H9 (cell line): ENCODE measurements at regions not wholly inside any gene's neighbourhood (a gene's known extent, or its start where the extent isn't known, plus 50 kb on each side); places are given as distances from the start of the nearest gene placed in this dataset.

Experiments
- DNase-seq: peaks from one replicate; pipeline ENCODE4 v3.0.0-alpha.2; 2017
- H2AFZ ChIP-seq: one replicate; pipeline ENCODE4 v1.6.1; 2013; ENCODE audit warnings: mild to moderate bottlenecking, low read length, control low read depth, moderate library complexity
- H2AK5ac ChIP-seq: 2 replicates; pipeline ENCODE4 v1.6.1; 2013; ENCODE audit warnings: low read length, control low read depth, mixed read lengths; ENCODE audit not compliant: insufficient read length
- H2BK120ac ChIP-seq: one replicate; pipeline ENCODE4 v1.6.1; 2013; ENCODE audit warnings: low read depth, mild to moderate bottlenecking, low read length, control low read depth, inconsistent platforms; ENCODE audit not compliant: poor library complexity, severe bottlenecking
- H2BK12ac ChIP-seq: 2 replicates; pipeline ENCODE4 v1.6.1; 2013; ENCODE audit warnings: low read length, control low read depth, mixed read lengths, low read depth; ENCODE audit not compliant: insufficient read length
- H2BK15ac ChIP-seq: 2 replicates; pipeline ENCODE4 v1.6.1; 2013; ENCODE audit warnings: low read depth, low read length, control low read depth
- H2BK20ac ChIP-seq: one replicate; pipeline ENCODE4 v1.6.1; 2013; ENCODE audit warnings: low read depth, mild to moderate bottlenecking, low read length, control low read depth, inconsistent platforms; ENCODE audit not compliant: poor library complexity, severe bottlenecking
- H2BK5ac ChIP-seq: 2 replicates; pipeline ENCODE4 v1.6.1; 2013; ENCODE audit warnings: low read length, control low read depth, mixed read lengths; ENCODE audit not compliant: insufficient read length
- H3K14ac ChIP-seq: 2 replicates; pipeline ENCODE4 v1.6.1; 2013; ENCODE audit warnings: low read length, control low read depth; ENCODE audit not compliant: insufficient read depth
- H3K18ac ChIP-seq: 2 replicates; pipeline ENCODE4 v1.6.1; 2013; ENCODE audit warnings: low read depth, mild to moderate bottlenecking, mixed read lengths, low read length, control low read depth; ENCODE audit not compliant: insufficient read length
- H3K23ac ChIP-seq: 2 replicates; pipeline ENCODE4 v1.6.1; 2013; ENCODE audit warnings: low read length, control low read depth, mixed read lengths, low read depth; ENCODE audit not compliant: insufficient read length
- H3K23me2 ChIP-seq: 2 replicates; pipeline ENCODE4 v1.6.1; 2013; ENCODE audit warnings: low read depth, mild to moderate bottlenecking, mixed read lengths, low read length, control low read depth; ENCODE audit not compliant: insufficient read length, poor library complexity, severe bottlenecking
- H3K27ac ChIP-seq: 2 replicates; pipeline ENCODE4 v1.5.1; 2013; ENCODE audit warnings: low read length, control low read depth, mixed read lengths, low read depth; ENCODE audit not compliant: insufficient read length
- H3K27me3 ChIP-seq: 2 replicates; pipeline ENCODE4 v1.6.1; 2013; ENCODE audit warnings: low read length, control low read depth, inconsistent platforms; ENCODE audit not compliant: insufficient read depth
- H3K4ac ChIP-seq: 2 replicates; pipeline ENCODE4 v1.6.1; 2013; ENCODE audit warnings: low read depth, mild to moderate bottlenecking, control low read depth, inconsistent platforms, low read length, moderate library complexity
- H3K4me1 ChIP-seq: 2 replicates; pipeline ENCODE4 v1.6.1; 2013; ENCODE audit warnings: low read length, control low read depth, inconsistent platforms; ENCODE audit not compliant: insufficient read depth
- H3K4me2 ChIP-seq: 2 replicates; pipeline ENCODE4 v1.6.1; 2013; ENCODE audit warnings: low read length, control low read depth, mixed read lengths; ENCODE audit not compliant: insufficient read length, insufficient read depth
- H3K56ac ChIP-seq: 2 replicates; pipeline ENCODE4 v1.6.1; 2013; ENCODE audit warnings: low read depth, mild to moderate bottlenecking, mixed read lengths, low read length, control low read depth; ENCODE audit not compliant: insufficient read length
- H3K79me1 ChIP-seq: 2 replicates; pipeline ENCODE4 v1.6.1; 2013; ENCODE audit warnings: low read depth, mild to moderate bottlenecking, moderate library complexity, low read length, control low read depth, inconsistent platforms; ENCODE audit not compliant: insufficient read depth, poor library complexity, severe bottlenecking
- H3K79me2 ChIP-seq: 2 replicates; pipeline ENCODE4 v1.6.1; 2013; ENCODE audit warnings: low read length, control low read depth, inconsistent platforms; ENCODE audit not compliant: insufficient read depth
- H3K9ac ChIP-seq: 2 replicates; pipeline ENCODE4 v1.6.1; 2013; ENCODE audit warnings: low read length, control low read depth, mixed read lengths; ENCODE audit not compliant: insufficient read length; ENCODE audit errors: extremely low read depth
- H3K9me3 ChIP-seq: one replicate; pipeline ENCODE4 v1.6.1; 2013; ENCODE audit warnings: low read depth, low read length, inconsistent platforms; ENCODE audit not compliant: control insufficient read depth
- H3T11ph ChIP-seq: one replicate; pipeline ENCODE4 v1.6.1; 2013; ENCODE audit warnings: mild to moderate bottlenecking, low read length, control low read depth, inconsistent platforms
- H4K20me1 ChIP-seq: one replicate; pipeline ENCODE4 v1.6.1; 2013; ENCODE audit not compliant: control insufficient read depth, insufficient read length, insufficient read depth
- H4K5ac ChIP-seq: 2 replicates; pipeline ENCODE4 v1.6.1; 2013; ENCODE audit warnings: low read depth, mild to moderate bottlenecking, mixed read lengths, low read length, control low read depth; ENCODE audit not compliant: insufficient read length
- H4K8ac ChIP-seq: replicated peaks from 2 replicates; pipeline ENCODE4 v1.6.1; 2013; ENCODE audit warnings: low read length, control low read depth, mixed read lengths, low read depth; ENCODE audit not compliant: insufficient read length
- H4K91ac ChIP-seq: 2 replicates; pipeline ENCODE4 v1.6.1; 2013; ENCODE audit warnings: low read depth, mild to moderate bottlenecking, moderate library complexity, mixed read lengths, low read length, control low read depth; ENCODE audit not compliant: insufficient read length
- H3K27ac Mint-ChIP-seq, 3 experiments: 2 replicates in 2 of 3; 3 replicates in 1 of 3; pipeline ENCODE4 v1.8.0; 2020 to 2021; ENCODE audit warnings: mixed read lengths in 3 of 3, mild to moderate bottlenecking in 1 of 3, moderate library complexity in 1 of 3
- H3K27me3 Mint-ChIP-seq: 2 replicates; pipeline ENCODE4 v1.8.0; 2021; ENCODE audit warnings: low read depth, mild to moderate bottlenecking, moderate library complexity, mixed read lengths
- H3K36me3 Mint-ChIP-seq, 3 experiments: 2 replicates in 2 of 3; 3 replicates in 1 of 3; pipeline ENCODE4 v1.8.0; 2020 to 2021; ENCODE audit warnings: low read depth in 3 of 3, mixed read lengths in 3 of 3; ENCODE audit not compliant: insufficient read depth in 1 of 3
- H3K4me1 Mint-ChIP-seq, 2 experiments: 2 replicates each; pipeline ENCODE4 v1.8.0; 2020; ENCODE audit warnings: mixed read lengths in 2 of 2
- H3K4me3 Mint-ChIP-seq, 2 experiments: 2 replicates in 1 of 2; 3 replicates in 1 of 2; pipeline ENCODE4 v1.8.0; 2020 to 2021; ENCODE audit warnings: mild to moderate bottlenecking in 2 of 2, mixed read lengths in 2 of 2, moderate library complexity in 1 of 2
- H3K9me3 Mint-ChIP-seq, 2 experiments: 2 replicates in 1 of 2; 3 replicates in 1 of 2; pipeline ENCODE4 v1.8.0; 2020; ENCODE audit warnings: mild to moderate bottlenecking in 2 of 2, mixed read lengths in 2 of 2, moderate library complexity in 1 of 2
- CTCF ChIP-seq: fragments of 200-600 bp; sonication (generic); conservative IDR thresholded peaks from 3 replicates; pipeline ENCODE4 v1.8.0; 2021; ENCODE audit warnings: antibody characterized with exemption, mild to moderate bottlenecking
- WGBS: extraction: QIAGEN DNeasy Blood & Tissue Kit; methylation state at CpG from one replicate; pipeline ENCODE4 v1.1.7; 2013; ENCODE audit warnings: missing lambda C conversion rate, low lambda C conversion rate, mixed read lengths; ENCODE audit not compliant: insufficient read length; ENCODE audit errors: extremely low coverage; 5-methylcytosine and 5-hydroxymethylcytosine counted together

- WGBS: no CpG with 5 or more reads among the region's 4 CpGs
- TF ChIP-seq CTCF: no peak
Observed at GRCh38 chr2:15713475-15713874, 121.8 kb downstream of the DDX1 start.

More at GRCh38 chr2:15713475-15713874, 121.8 kb downstream of the DDX1 start:
- Histone ChIP-seq H2AFZ (no peak overlapping the region), H4K5ac (no peak overlapping the region), H3K23me2 (no peaks in the 10 kb centered on the region), H2BK12ac (no peak overlapping the region), H3K14ac (no peak overlapping the region), H3K9ac (no peak overlapping the region), H3K23ac (no peak overlapping the region), H2BK120ac (no peak overlapping the region), H4K8ac (no peak overlapping the region), H2BK15ac (no peak overlapping the region), H3K9me3 (no peaks in the 10 kb centered on the region), H2BK20ac (no peak overlapping the region), H3K79me1 (no peaks in the 10 kb centered on the region), H4K91ac (no peak overlapping the region), H3K4ac (no peak overlapping the region), H3K4me1 (no peaks in the 10 kb centered on the region), H2BK5ac (no peak overlapping the region), H3K56ac (no peak overlapping the region), H3K18ac (no peak overlapping the region), H3K4me2 (no peak overlapping the region), H3T11ph (no peak overlapping the region), H3K27ac (no peak overlapping the region), H4K20me1 (no peaks in the 10 kb centered on the region), H2AK5ac (no peak overlapping the region), H3K27me3 (no peaks in the 10 kb centered on the region), H3K79me2 (no peaks in the 10 kb centered on the region)
- H3K4me3 Mint-ChIP-seq: no peak overlapping the region
- H3K27ac Mint-ChIP-seq: no peak overlapping the region
- peaks cover 6 to 7% of the 10 kb centered on the region in 2 experiments; a peak in 3 of 4 replicates for H3K4me1 Mint-ChIP-seq
- no peak for DNase-seq
- H3K36me3 Mint-ChIP-seq: no peaks in the 10 kb centered on the region; a peak in 1 of 7 replicates
- peaks cover 2% of the 10 kb centered on the region; the same call in 1 of the 2 replicates for H3K27me3 Mint-ChIP-seq
- no peaks in the 10 kb centered on the region; a peak in 1 of 5 replicates for H3K9me3 Mint-ChIP-seq
